Memory B cell (primary cell): ENCODE measurements at regions not wholly inside any gene's neighbourhood (a gene's known extent, or its start where the extent isn't known, plus 50 kb on each side); places are given as distances from the start of the nearest gene placed in this dataset.
"Not testable (repeated sequence)": the region's sequence is repeated elsewhere in the genome, so short reads cannot be mapped to it uniquely, and the experiment has no call there.

Experiments used
- ATAC-seq: fragments of 150-1000 bp; cut with Tn5 transposase; 2 replicates; pipeline ENCODE4 v1.10.0; 2021; ENCODE audit warnings: low read depth, mild to moderate bottlenecking, moderate library complexity
- DNase-seq, 2 donors: peaks; one replicate each; pipeline ENCODE4 v3.0.0; 2022; ENCODE audit warnings: low spot score in 2 of 2
- H3K27ac Mint-ChIP-seq: one replicate; pipeline ENCODE4 v1.8.0; 2022; ENCODE audit warnings: mild to moderate bottlenecking, moderate library complexity, mixed read lengths
- H3K27me3 Mint-ChIP-seq: one replicate; pipeline ENCODE4 v1.8.0; 2022; ENCODE audit warnings: mixed read lengths
- H3K36me3 Mint-ChIP-seq: one replicate; pipeline ENCODE4 v1.8.0; 2022; ENCODE audit warnings: mild to moderate bottlenecking, mixed read lengths
- H3K4me1 Mint-ChIP-seq: one replicate; pipeline ENCODE4 v1.8.0; 2022; ENCODE audit warnings: mixed read lengths
- H3K4me3 Mint-ChIP-seq: one replicate; pipeline ENCODE4 v1.8.0; 2022; ENCODE audit warnings: mild to moderate bottlenecking, moderate library complexity, mixed read lengths
- H3K9me3 Mint-ChIP-seq: one replicate; pipeline ENCODE4 v1.8.0; 2022; ENCODE audit warnings: mixed read lengths

DNA sequence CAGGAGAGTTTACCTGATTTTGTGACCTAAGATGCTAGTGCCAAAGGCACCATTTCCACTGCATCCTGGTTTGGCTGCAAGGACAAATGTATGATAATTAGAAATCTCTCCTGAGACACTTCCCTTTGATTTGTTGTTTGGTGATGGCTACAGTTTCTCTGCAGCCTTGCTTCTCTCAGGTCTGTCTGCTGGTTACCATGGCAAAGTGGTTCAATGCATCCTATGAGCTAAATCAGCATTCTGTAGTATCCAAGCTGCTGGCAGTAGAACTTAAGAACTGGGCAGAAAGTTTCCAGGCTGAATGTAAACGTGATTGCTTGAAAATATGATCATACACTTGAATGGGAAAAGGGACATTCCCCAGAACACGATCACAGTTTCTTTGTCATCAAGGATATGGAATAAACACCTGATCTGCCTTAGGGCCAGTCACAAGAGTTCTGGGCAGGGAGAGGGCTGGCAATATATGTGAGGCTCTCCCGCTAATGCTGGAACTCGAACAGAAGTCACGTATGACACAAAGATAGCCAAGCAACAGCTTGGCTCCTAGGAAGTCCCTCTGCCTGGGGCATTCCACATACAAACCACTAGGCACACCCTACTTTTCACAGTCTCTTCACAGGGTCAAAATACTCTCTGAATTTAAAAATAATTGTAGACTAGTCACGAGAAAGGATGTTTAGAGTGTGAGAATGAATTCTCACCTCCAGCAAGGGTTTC is 138.1 kb upstream of the GRAMD2B start:
- Mint-ChIP-seq H3K9me3 (no peaks in the 10 kb centered on the region), H3K36me3 (no peaks in the 10 kb centered on the region), H3K4me1 (no peaks in the 10 kb centered on the region), H3K4me3 (no peak overlapping the region), H3K27ac (no peak overlapping the region), H3K27me3 (peaks cover 6% of the 10 kb centered on the region)
- DNase-seq, result no peak
- no peak for ATAC-seq

GRCh38 chr5:126296121-126296520 is 127.1 kb upstream of the GRAMD2B start:
- not testable (repeated sequence) for H3K36me3 Mint-ChIP-seq, H3K4me1 Mint-ChIP-seq, H3K4me3 Mint-ChIP-seq, H3K27ac Mint-ChIP-seq, DNase-seq, ATAC-seq, H3K9me3 Mint-ChIP-seq, H3K27me3 Mint-ChIP-seq

- no peaks in the 10 kb centered on the region for H3K36me3 Mint-ChIP-seq
- peaks cover 3% of the 10 kb centered on the region for H3K27me3 Mint-ChIP-seq
- H3K9me3 Mint-ChIP-seq, result peaks cover 2% of the 10 kb centered on the region
- no peak for ATAC-seq
- H3K27ac Mint-ChIP-seq, result no peak overlapping the region
- DNase-seq, result no peak
- H3K4me3 Mint-ChIP-seq, result no peak overlapping the region
- H3K4me1 Mint-ChIP-seq, result no peaks in the 10 kb centered on the region
These were observed 122.9 kb upstream of the GRAMD2B start for GRCh38 chr5:126300293-126300692.

DNA sequence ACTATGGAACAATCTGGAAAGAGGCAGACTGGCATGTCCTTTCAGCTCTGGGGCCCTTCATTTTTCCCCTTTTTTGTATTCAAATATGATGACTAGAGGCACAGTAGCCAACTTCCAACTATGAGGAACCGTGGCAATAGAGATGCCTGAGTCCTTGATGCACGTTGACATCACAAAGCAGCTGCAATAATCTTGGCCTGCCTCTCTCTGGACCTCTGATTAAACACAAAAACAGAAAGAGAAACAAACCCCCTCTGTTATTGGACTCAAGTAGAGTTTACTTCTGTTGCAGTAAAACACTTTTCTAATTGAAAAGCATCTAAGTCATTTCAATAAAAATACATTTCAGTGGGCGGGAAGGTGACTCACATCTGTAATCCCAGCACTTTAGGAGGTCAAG is 122.2 kb upstream of the GRAMD2B start:
- peaks cover 3% of the 10 kb centered on the region for H3K27me3 Mint-ChIP-seq
- no peak for ATAC-seq
- H3K4me1 Mint-ChIP-seq, result no peaks in the 10 kb centered on the region
- H3K27ac Mint-ChIP-seq, result no peak overlapping the region
- H3K4me3 Mint-ChIP-seq, result no peak overlapping the region
- no peaks in the 10 kb centered on the region for H3K36me3 Mint-ChIP-seq
- peaks cover 3% of the 10 kb centered on the region for H3K9me3 Mint-ChIP-seq
- DNase-seq, result no peak

DNA sequence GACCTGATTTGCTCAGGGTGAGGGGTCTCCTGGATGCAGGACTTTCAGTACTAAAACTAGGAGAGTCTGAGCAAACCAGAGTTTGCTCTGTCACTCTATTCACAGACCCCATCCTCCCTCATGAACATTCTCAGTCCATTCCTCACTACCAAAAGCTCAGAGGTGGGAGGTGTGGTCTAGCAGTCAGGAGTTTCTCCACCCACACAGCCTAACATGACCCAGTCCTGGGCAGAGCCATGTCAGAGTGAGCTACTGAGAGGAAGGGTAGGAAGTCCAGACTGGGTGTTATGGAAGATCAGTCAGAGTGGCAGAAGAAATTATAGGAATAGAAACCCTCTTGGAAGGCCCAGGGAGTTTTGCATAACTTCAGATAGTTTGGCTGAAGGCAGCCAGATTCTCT is 113.3 kb upstream of the GRAMD2B start:
- Mint-ChIP-seq H3K27me3 (peaks cover 4% of the 10 kb centered on the region), H3K36me3 (no peaks in the 10 kb centered on the region), H3K4me3 (no peak overlapping the region), H3K4me1 (no peaks in the 10 kb centered on the region), H3K27ac (no peak overlapping the region), H3K9me3 (peaks cover 4% of the 10 kb centered on the region)
- ATAC-seq (no peak), DNase-seq (no peak)

- Mint-ChIP-seq H3K4me3 (no peak overlapping the region), H3K27me3 (peaks cover 6% of the 10 kb centered on the region), H3K4me1 (no peaks in the 10 kb centered on the region), H3K36me3 (no peaks in the 10 kb centered on the region), H3K9me3 (peaks cover 2% of the 10 kb centered on the region), H3K27ac (no peak overlapping the region)
- ATAC-seq (no peak), DNase-seq (no peak)
These were observed 111.4 kb upstream of the GRAMD2B start for GRCh38 chr5:126311766-126312165.

- Mint-ChIP-seq H3K27ac (no peak overlapping the region), H3K4me3 (no peak overlapping the region), H3K9me3 (no peaks in the 10 kb centered on the region), H3K4me1 (no peaks in the 10 kb centered on the region), H3K36me3 (no peaks in the 10 kb centered on the region), H3K27me3 (peaks cover 6% of the 10 kb centered on the region)
- ATAC-seq (no peak), DNase-seq (no peak)
These were observed 107.9 kb upstream of the GRAMD2B start for GRCh38 chr5:126315341-126315740.

DNA sequence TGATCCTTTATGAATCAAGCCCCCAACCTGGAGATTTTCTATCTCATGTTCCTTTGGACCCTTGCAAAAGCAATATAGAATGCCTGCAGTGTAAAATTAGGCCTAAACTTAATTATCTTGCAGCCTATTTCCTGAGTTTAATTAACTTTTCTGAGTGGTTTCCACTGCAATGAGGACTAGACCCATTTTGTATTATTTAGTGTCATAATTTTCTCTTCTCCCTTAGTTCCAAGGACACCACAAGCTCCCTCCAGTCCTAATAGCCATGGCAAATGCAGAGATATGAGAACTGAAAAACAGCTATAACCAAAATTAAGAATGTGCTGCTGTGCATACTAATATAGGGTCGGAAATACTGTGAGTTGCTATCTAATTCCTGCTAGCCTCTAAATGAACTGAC is 90.9 kb upstream of the GRAMD2B start:
- peaks cover 1% of the 10 kb centered on the region for H3K27me3 Mint-ChIP-seq
- no peak overlapping the region for H3K4me3 Mint-ChIP-seq
- no peak for DNase-seq
- no peak for ATAC-seq
- H3K4me1 Mint-ChIP-seq, result no peaks in the 10 kb centered on the region
- no peaks in the 10 kb centered on the region for H3K9me3 Mint-ChIP-seq
- no peak overlapping the region for H3K27ac Mint-ChIP-seq
- H3K36me3 Mint-ChIP-seq, result no peaks in the 10 kb centered on the region

DNA sequence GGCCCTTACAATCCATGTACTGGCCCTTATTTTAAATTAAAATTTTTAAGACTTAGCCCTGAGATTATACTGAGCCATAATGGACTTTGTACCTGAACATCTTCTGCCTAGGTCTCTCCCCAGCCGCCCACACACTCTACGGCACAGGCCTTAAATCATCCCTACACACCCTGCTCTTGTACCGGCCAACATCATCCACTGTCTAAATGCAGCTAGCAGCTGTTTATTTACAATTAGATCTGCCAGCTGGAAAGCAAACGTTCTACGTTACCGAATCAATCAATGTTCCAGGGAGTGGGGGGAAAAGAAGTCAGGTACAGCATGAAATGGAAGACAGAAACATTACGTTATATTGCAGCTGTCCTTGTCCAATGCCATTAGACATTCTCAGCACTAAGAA is 88.4 kb upstream of the GRAMD2B start:
- H3K36me3 Mint-ChIP-seq, result no peaks in the 10 kb centered on the region
- no peaks in the 10 kb centered on the region for H3K9me3 Mint-ChIP-seq
- DNase-seq (no peak), ATAC-seq (no peak)
- H3K27me3 Mint-ChIP-seq, result no peaks in the 10 kb centered on the region
- H3K4me3 Mint-ChIP-seq, result no peak overlapping the region
- no peaks in the 10 kb centered on the region for H3K4me1 Mint-ChIP-seq
- no peak overlapping the region for H3K27ac Mint-ChIP-seq

DNA sequence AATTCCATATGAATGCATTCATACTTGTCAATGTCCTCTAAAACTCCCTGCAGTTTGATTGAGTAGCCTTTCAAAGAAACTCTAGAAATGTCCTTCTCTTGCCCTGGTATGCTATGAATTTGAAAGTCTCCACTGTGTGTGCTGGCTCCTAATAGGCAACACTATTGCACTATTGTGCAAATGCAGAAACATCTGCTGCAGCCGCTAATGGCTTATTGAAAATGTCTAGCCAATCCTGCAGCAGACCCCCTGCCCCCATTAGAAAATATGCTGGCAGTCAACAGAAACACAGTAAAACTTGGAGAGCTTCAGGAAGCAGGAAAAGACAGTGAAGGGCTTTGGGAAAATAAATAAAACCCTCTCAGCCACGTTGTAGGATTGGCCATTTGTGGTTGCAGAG is 87.3 kb upstream of the GRAMD2B start:
- DNase-seq (no peak), ATAC-seq (no peak)
- Mint-ChIP-seq H3K27me3 (peaks cover 2% of the 10 kb centered on the region), H3K36me3 (no peaks in the 10 kb centered on the region), H3K27ac (no peak overlapping the region), H3K4me1 (no peaks in the 10 kb centered on the region), H3K4me3 (no peak overlapping the region), H3K9me3 (no peaks in the 10 kb centered on the region)

DNA sequence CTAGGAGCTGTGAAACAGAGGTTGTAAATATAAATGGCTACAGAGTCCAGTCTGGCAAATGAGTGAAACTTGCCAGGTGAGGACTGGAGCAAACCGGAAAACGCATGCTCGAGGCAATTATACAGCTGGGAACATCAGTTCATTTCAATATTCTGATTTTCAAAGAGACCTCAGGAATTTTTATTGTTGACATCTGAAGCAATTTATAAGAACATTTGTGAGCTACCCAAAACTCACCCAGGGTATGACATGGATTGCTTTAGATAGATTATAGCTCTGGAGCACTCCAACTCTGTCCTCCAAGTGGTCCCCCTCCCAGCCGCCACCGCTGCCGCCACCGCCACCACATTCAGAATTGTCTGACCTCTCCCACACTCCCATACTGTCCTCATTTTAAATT is 84.6 kb upstream of the GRAMD2B start:
- H3K9me3 Mint-ChIP-seq, result no peaks in the 10 kb centered on the region
- no peak overlapping the region for H3K4me3 Mint-ChIP-seq
- DNase-seq (no peak), ATAC-seq (no peak)
- no peak overlapping the region for H3K27ac Mint-ChIP-seq
- no peaks in the 10 kb centered on the region for H3K36me3 Mint-ChIP-seq
- peaks cover 4% of the 10 kb centered on the region for H3K27me3 Mint-ChIP-seq
- no peaks in the 10 kb centered on the region for H3K4me1 Mint-ChIP-seq

GRCh38 chr5:126339215-126339805 is 83.9 kb upstream of the GRAMD2B start:
- no peaks in the 10 kb centered on the region for H3K9me3 Mint-ChIP-seq
- H3K4me1 Mint-ChIP-seq, result no peaks in the 10 kb centered on the region
- no peaks in the 10 kb centered on the region for H3K36me3 Mint-ChIP-seq
- no peak overlapping the region for H3K4me3 Mint-ChIP-seq
- peaks cover 5% of the 10 kb centered on the region for H3K27me3 Mint-ChIP-seq
- DNase-seq (peak; percentile 32 to 58), ATAC-seq (peak; percentile 32)
- H3K27ac Mint-ChIP-seq, result no peak overlapping the region

DNA sequence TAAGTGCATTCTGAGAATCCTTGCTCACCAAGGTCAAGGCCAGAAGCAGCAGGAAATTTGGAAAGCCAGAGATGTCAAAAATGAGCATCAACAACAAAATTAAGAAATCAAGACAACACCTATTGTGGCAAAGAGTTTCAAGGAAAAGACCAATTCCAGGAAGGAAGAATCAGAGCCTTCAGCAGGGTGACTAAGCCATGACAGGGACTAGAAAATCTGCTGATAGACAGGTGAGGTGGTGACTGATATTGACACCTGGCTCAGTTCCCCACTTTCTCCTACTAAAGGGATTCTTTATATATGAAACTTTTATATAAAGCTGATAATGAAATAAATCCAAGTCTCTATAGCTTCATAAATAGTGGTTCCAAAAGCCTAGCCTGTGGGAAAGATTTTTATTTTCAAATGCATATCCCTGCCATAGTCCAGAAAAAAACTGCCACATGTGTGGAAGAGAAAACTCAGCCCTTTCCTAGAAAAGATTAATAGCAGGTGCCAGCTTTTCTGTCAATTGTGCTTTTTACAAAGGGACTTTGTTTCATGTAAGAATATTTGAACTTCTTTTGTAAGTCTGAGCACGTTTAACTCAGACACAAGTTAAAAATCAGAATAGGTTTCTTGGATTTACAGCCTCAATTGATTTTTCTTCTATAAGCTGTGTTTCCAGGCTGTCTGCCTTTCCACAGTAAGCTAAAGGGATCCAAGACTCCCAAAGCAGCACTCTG is 81.1 kb upstream of the GRAMD2B start:
- Mint-ChIP-seq H3K4me3 (no peak overlapping the region), H3K36me3 (no peaks in the 10 kb centered on the region), H3K27ac (no peak overlapping the region), H3K4me1 (no peaks in the 10 kb centered on the region), H3K27me3 (peaks cover 6% of the 10 kb centered on the region), H3K9me3 (no peaks in the 10 kb centered on the region)
- DNase-seq (no peak), ATAC-seq (no peak)

- Mint-ChIP-seq H3K36me3 (no peaks in the 10 kb centered on the region), H3K4me3 (no peak overlapping the region), H3K4me1 (no peaks in the 10 kb centered on the region), H3K27ac (no peak overlapping the region), H3K27me3 (peaks cover 17% of the 10 kb centered on the region), H3K9me3 (no peaks in the 10 kb centered on the region)
- DNase-seq, result no peak
- no peak for ATAC-seq
These were observed 74.2 kb upstream of the GRAMD2B start for GRCh38 chr5:126348855-126349635.
